AG04449 (cell line): ENCODE measurements at regions not wholly inside any gene's neighbourhood (a gene's known extent, or its start where the extent isn't known, plus 50 kb on each side); places are given as distances from the start of the nearest gene placed in this dataset.
A peak's percentile ranks its signal among the peaks of the same experiment; 100 is the strongest.
"Not testable (repeated sequence)": the region's sequence is repeated elsewhere in the genome, so short reads cannot be mapped to it uniquely, and the experiment has no call there.

Source experiments
- CTCF ChIA-PET: fragments of 350-600 bp; formaldehyde crosslinking; extraction: SDS; loops from one replicate; lab custom pipeline; 2021; ENCODE audit warnings: antibody characterized with exemption; lab: Yijun Ruan, JAX
- POLR2A ChIA-PET: fragments of 400-600, 350-600 bp; formaldehyde crosslinking; extraction: SDS; loops from one replicate; lab custom pipeline; 2020; ENCODE audit warnings: antibody characterized with exemption, inconsistent platforms; lab: Yijun Ruan, JAX
- DNase-seq: peaks from one replicate; pipeline ENCODE4 v3.0.0-alpha.2; 2010; ENCODE audit warnings: low read depth, low spot score
- H3K4me3 ChIP-seq: 2 replicates; pipeline ENCODE4 v1.5.1; 2011; ENCODE audit warnings: low read depth, mild to moderate bottlenecking, control low read depth, low read length
- TF ChIP-seq, protein P1 (sequence below): IDR thresholded peaks from one replicate; pipeline ENCODE4 v1.5.1; 2011; ENCODE audit warnings: mild to moderate bottlenecking, moderate library complexity, low read length, control low read depth, inconsistent platforms; ENCODE audit not compliant: insufficient read depth; ENCODE audit errors: missing control alignments

DNA sequence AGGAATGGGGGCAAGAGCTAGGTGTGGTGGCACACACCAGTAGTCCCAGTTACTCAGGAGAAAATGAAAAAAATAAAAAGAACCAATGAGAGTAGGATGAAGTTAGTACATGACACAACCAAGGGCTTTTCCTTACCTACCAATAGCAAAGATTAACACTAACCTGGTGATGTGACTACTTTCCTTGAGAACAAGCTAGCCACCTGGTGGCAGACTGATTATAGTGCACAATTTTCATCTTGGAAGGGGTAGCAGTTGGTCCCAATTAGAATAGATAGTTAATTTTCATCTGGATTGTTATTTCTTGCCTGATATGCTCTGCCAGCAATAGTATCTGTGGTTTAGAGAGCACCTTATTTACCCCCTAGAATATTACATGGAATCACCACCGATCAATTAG is 1216.8 kb upstream of the PABPC4L start:
- DNase-seq, result no peak
- ChIA-PET CTCF (no interaction called here), POLR2A (no interaction called here)
- no peak overlapping the region for H3K4me3 ChIP-seq
- TF ChIP-seq, protein P1, sequence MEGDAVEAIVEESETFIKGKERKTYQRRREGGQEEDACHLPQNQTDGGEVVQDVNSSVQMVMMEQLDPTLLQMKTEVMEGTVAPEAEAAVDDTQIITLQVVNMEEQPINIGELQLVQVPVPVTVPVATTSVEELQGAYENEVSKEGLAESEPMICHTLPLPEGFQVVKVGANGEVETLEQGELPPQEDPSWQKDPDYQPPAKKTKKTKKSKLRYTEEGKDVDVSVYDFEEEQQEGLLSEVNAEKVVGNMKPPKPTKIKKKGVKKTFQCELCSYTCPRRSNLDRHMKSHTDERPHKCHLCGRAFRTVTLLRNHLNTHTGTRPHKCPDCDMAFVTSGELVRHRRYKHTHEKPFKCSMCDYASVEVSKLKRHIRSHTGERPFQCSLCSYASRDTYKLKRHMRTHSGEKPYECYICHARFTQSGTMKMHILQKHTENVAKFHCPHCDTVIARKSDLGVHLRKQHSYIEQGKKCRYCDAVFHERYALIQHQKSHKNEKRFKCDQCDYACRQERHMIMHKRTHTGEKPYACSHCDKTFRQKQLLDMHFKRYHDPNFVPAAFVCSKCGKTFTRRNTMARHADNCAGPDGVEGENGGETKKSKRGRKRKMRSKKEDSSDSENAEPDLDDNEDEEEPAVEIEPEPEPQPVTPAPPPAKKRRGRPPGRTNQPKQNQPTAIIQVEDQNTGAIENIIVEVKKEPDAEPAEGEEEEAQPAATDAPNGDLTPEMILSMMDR, result peak; percentile 18

DNA sequence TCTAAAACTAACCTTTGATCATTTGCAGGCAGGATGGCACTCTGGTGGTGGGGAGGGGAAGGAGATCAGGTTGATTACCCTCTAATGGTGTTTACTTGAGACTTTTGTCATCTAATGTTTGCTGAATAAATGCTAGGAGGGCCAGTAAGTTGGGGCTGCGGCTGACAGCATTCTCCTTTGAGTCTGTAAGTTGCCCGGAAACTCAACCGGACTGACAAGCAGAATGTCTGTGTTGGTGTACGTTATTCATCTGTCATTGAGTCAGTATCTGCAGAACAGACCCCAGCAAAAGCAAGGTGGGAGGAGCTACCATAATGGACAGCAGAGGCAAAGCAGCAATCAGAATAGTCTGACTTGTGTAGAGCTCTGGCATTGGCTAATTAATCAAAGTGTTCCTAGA is 1210.6 kb upstream of the PABPC4L start:
- no peak overlapping the region for H3K4me3 ChIP-seq
- TF ChIP-seq, protein P1, result no peak
- ChIA-PET CTCF (no interaction called here), POLR2A (no interaction called here)
- DNase-seq, result no peak

DNA sequence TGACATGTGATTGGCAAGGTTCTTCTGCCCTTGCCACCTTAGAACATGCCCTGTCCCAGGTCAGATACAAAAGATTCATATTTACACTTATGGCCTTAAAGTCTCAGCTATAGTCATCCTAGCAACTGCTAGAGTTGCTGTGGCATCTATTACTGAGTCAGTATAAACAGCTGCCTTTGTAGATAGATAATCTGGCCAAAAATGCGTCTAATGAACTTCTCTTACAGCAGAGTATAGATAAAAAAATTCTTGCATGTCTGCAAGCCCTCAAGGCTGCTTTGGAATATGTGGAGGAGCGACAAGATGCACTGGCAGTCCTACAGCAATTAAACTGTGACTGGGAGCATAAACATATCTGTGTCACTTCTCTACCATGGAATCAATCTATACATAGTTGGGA is 1209.7 kb upstream of the PABPC4L start:
- no peak overlapping the region for H3K4me3 ChIP-seq
- TF ChIP-seq, protein P1, result no peak
- CTCF ChIA-PET, result no interaction called here
- no peak for DNase-seq
- POLR2A ChIA-PET, result no interaction called here

DNA sequence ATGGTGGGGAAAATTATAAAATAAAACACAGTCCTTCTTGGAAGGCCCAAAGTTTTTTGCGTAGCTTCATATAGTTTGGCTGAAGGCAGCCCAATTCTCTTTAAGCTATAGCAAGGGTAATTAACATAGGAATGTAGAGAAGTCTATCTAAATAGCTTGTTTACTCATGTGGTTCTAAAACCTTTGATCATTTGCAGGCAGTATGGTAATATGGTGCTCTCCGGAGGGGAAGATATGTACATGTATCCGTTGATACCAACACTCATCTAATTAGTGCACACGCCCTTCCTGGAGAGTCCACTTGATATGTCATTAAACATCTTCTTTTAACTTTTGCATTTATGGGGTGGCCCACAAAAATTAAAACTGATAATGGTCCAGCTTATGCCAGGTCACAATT is 1207.7 kb upstream of the PABPC4L start:
- CTCF ChIA-PET, POLR2A ChIA-PET, DNase-seq, H3K4me3 ChIP-seq: not testable (repeated sequence)

DNA sequence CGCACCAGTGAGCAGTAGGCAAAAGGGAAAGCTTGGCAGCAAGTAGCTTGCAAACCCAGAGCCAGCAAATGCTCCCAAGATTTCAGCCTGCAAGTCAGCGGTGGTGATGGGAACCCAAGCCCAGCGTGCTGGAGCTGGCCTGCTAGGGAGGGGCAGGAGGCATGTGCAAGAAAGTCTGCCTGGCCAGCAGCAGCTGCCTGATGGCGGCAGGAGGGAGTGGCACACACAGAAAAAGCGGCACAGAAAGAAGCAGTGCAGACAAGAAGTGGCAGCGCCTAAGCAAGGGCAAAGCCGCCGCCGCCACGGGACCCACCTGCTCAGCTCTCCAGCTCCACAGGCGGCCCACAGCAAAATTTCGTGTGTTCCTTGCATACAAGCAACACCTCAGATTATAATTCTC is 1206.5 kb upstream of the PABPC4L start:
- no peak for DNase-seq
- H3K4me3 ChIP-seq, result no peak overlapping the region
- ChIA-PET CTCF (no interaction called here), POLR2A (no interaction called here)
- TF ChIP-seq, protein P1, result no peak

DNA sequence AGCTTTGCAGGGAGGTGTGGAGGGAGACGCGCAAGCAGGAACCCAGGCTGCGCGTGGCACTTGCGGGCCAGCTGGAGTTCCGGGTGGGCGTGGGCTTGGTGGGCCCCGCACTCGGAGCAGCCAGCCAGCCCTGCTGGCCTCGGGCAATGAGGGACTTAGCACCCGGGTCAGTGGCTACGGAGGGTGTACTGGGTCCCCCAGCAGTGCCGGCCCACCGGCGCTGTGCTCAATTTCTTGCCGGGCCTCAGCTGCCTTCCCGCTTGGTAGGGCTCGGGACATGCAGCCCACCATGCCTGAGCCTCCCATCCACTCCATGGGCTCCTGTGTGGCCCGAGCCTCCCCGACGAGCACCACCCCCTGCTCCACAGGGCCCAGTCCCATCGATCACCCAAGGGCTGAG is 1205.0 kb upstream of the PABPC4L start:
- POLR2A ChIA-PET, DNase-seq, H3K4me3 ChIP-seq, CTCF ChIA-PET: not testable (repeated sequence)

DNA sequence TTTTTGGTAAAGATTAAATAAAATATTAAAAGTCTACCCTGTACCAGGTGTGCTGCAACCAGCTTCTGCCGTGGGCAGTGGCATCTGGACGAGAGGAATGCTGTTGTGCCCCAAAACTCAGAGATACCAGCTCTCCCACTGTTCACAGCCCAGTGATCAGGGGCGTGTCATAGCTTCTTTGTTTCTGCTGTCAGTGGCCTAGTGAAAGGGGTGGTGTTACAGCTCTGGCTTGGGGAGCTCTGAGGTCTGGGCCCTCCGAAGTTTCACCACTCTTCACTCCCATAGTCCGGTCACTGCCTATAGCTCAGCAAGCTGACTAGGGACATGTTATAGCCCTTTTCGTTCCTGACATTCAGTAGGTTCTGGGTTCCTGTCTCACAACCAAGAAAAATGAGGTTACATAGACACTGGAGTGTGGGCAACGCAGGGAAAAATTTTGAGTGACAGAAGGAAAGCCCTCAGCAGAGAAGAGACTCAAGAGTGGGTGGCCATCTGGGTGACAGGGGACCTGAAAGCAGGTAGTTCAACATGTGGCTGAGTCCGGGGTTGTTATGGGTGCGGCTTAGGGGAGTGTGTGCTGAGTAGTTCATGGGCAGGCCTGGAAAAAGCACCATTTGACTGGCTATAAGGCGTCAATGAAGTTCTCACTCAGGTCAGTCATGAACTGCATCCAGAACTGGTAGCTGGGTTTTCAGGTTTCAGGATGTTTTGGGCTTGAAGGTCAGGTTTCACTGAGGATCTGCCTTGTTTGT is 1184.4 kb upstream of the PABPC4L start:
- ChIA-PET POLR2A (no interaction called here), CTCF (no interaction called here)
- TF ChIP-seq, protein P1, result no peak
- DNase-seq, result no peak
- no peak overlapping the region for H3K4me3 ChIP-seq
